Activated T-cell treated with anti-CD3 and anti-CD28 coated beads for 24 hours (primary cell): ENCODE measurements at regions not wholly inside any gene's neighbourhood (a gene's known extent, or its start where the extent isn't known, plus 50 kb on each side); places are given as distances from the start of the nearest gene placed in this dataset.

ENCODE experiments used
- DNase-seq: peaks from one replicate; pipeline ENCODE4 v3.0.0-alpha.2; 2020; ENCODE audit warnings: low read depth

GRCh38 chr20:4299773-4300172 is 50.7 kb upstream of the ADRA1D start:
- DNase-seq, result no peak

GRCh38 chr20:4299216-4299615 is 50.1 kb upstream of the ADRA1D start:
- DNase-seq, result no peak
